ENCODE measurements at regions not wholly inside any gene's neighbourhood (a gene's known extent, or its start where the extent isn't known, plus 50 kb on each side); places are given as distances from the start of the nearest gene placed in this dataset.
"Not testable (repeated sequence)": the region's sequence is repeated elsewhere in the genome, so short reads cannot be mapped to it uniquely, and the experiment has no call there.

GRCh38 chr5:126284977-126285696 lies 138.1 kb upstream of the GRAMD2B start:
- no peak for DNase-seq (ENCODE audit: low spot score)

- DNase-seq (ENCODE audit: low spot score): not testable (repeated sequence)
Measured at GRCh38 chr5:126296121-126296520, 127.1 kb upstream of the GRAMD2B start.

- DNase-seq (ENCODE audit: low spot score): no peak
Measured at GRCh38 chr5:126300293-126300692, 122.9 kb upstream of the GRAMD2B start.

- DNase-seq (ENCODE audit: low spot score): no peak
Measured at GRCh38 chr5:126301056-126301455, 122.2 kb upstream of the GRAMD2B start.

GRCh38 chr5:126309860-126310259 lies 113.3 kb upstream of the GRAMD2B start:
- DNase-seq (ENCODE audit: low spot score): no peak

GRCh38 chr5:126311766-126312165 lies 111.4 kb upstream of the GRAMD2B start:
- DNase-seq (ENCODE audit: low spot score): no peak

GRCh38 chr5:126315341-126315740 lies 107.9 kb upstream of the GRAMD2B start:
- DNase-seq (ENCODE audit: low spot score): no peak

GRCh38 chr5:126332326-126332725 lies 90.9 kb upstream of the GRAMD2B start:
- no peak for DNase-seq (ENCODE audit: low spot score)

GRCh38 chr5:126334760-126335159 lies 88.4 kb upstream of the GRAMD2B start:
- no peak for DNase-seq (ENCODE audit: low spot score)

- DNase-seq (ENCODE audit: low spot score): no peak
Measured at GRCh38 chr5:126335886-126336285, 87.3 kb upstream of the GRAMD2B start.

GRCh38 chr5:126338635-126339034 lies 84.6 kb upstream of the GRAMD2B start:
- no peak for DNase-seq (ENCODE audit: low spot score)

- DNase-seq (ENCODE audit: low spot score): peak; percentile 72
Measured at GRCh38 chr5:126339215-126339805, 83.9 kb upstream of the GRAMD2B start.

GRCh38 chr5:126341906-126342630 lies 81.1 kb upstream of the GRAMD2B start:
- DNase-seq (ENCODE audit: low spot score): no peak

- DNase-seq (ENCODE audit: low spot score): no peak
Measured at GRCh38 chr5:126348855-126349635, 74.2 kb upstream of the GRAMD2B start.

- DNase-seq (ENCODE audit: low spot score): peak; percentile 66
Measured at GRCh38 chr5:126351153-126351552, 72.1 kb upstream of the GRAMD2B start.

GRCh38 chr5:126354012-126354857 lies 69.0 kb upstream of the GRAMD2B start:
- DNase-seq (ENCODE audit: low spot score): peak; percentile 98

GRCh38 chr5:126354858-126355731 lies 68.1 kb upstream of the GRAMD2B start:
- peak; percentile 18 for DNase-seq (ENCODE audit: low spot score)

- DNase-seq (ENCODE audit: low spot score): no peak
Measured at GRCh38 chr5:126355940-126356339, 67.3 kb upstream of the GRAMD2B start.

- no peak for DNase-seq (ENCODE audit: low spot score)
Measured at GRCh38 chr5:126357585-126358342, 65.4 kb upstream of the GRAMD2B start.
